PC-9 (cell line): ENCODE measurements at regions not wholly inside any gene's neighbourhood (a gene's known extent, or its start where the extent isn't known, plus 50 kb on each side); places are given as distances from the start of the nearest gene placed in this dataset.
"Not testable (repeated sequence)": the region's sequence is repeated elsewhere in the genome, so short reads cannot be mapped to it uniquely, and the experiment has no call there.

Source experiments
- CTCF ChIP-seq: fragments of 200-600 bp; sonication (generic); conservative IDR thresholded peaks from 2 replicates; pipeline ENCODE4 v1.6.1; 2017; ENCODE audit warnings: mixed run types, antibody characterized with exemption, mild to moderate bottlenecking, moderate library complexity
- EZH2 ChIP-seq: fragments of 200-600 bp; sonication (generic); IDR thresholded peaks from 2 replicates; pipeline ENCODE4 v1.8.0; 2017; ENCODE audit warnings: antibody characterized with exemption, low read depth

- TF ChIP-seq CTCF, EZH2: not testable (repeated sequence)
Observed at GRCh38 chr5:20771338-20771737, 783.3 kb upstream of the CDH18 start.
